ENCODE measurements at regions not wholly inside any gene's neighbourhood (a gene's known extent, or its start where the extent isn't known, plus 50 kb on each side); places are given as distances from the start of the nearest gene placed in this dataset.

DNA sequence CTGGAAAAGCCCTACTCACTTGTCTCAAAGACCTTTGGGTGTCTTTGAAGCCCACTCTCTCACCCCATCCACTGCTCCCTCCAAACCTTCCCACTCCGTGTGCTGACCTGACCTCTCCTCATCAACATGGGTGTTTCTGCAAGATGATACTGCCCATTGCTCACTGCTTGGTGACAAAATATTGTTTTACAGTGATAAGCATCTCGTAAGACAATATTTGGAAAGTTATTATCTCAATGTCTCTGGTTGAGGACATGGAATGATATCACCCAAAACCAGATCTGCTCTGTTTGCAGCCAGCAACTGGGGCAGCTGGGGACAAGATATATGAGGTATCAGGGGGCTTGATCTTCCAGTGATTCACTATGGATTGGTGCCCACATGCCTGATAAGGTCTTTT lies 195.8 kb downstream of the SALL1 start:
- no peaks in the 10 kb centered on the region for H3K36me3 ChIP-seq (ENCODE audit: insufficient read depth in 1 of 2, low read depth in 1 of 2)
- intact Hi-C loops (cut with DNase I), result no loop called here
- TF ChIP-seq, protein P1, sequence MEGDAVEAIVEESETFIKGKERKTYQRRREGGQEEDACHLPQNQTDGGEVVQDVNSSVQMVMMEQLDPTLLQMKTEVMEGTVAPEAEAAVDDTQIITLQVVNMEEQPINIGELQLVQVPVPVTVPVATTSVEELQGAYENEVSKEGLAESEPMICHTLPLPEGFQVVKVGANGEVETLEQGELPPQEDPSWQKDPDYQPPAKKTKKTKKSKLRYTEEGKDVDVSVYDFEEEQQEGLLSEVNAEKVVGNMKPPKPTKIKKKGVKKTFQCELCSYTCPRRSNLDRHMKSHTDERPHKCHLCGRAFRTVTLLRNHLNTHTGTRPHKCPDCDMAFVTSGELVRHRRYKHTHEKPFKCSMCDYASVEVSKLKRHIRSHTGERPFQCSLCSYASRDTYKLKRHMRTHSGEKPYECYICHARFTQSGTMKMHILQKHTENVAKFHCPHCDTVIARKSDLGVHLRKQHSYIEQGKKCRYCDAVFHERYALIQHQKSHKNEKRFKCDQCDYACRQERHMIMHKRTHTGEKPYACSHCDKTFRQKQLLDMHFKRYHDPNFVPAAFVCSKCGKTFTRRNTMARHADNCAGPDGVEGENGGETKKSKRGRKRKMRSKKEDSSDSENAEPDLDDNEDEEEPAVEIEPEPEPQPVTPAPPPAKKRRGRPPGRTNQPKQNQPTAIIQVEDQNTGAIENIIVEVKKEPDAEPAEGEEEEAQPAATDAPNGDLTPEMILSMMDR (IDR thresholded peaks at IDR 0.05), result no peak
- H3K27me3 ChIP-seq (ENCODE audit: insufficient read depth in 3 of 3, low read length in 2 of 3), result peaks cover 0 to 2% (median 0%) of the 10 kb centered on the region in 3 donors
- no peak for DNase-seq
- H3K9me3 ChIP-seq, result no peaks in the 10 kb centered on the region
- H3K27ac ChIP-seq, result no peak overlapping the region
- no peak for ATAC-seq
- no peaks in the 10 kb centered on the region for H3K4me1 ChIP-seq
- WGBS, 3 donors, result 49 to 56% (median 52%) methylated on average over 2 of the region's 2 CpGs
- H3K4me3 ChIP-seq, result no peak overlapping the region

DNA sequence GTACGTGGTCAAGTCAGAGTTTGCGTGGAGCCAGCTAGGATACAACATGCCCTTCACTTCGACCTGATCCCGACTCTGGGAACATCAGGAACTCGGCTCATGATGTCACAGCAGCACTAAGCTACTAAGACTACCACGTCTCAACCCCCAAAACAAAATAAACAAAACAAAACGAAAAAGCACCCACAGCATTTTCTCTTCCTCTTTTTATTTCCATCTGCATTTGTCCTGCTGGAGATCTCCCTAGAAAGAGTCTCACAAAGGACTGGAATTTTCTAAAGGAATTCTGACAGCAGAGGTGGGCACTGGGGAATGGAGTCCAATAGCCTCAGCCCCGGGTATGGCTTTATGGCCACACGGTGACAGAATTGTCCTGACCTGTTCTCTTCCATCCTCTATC lies 196.6 kb downstream of the SALL1 start:
- H3K27me3 ChIP-seq (ENCODE audit: insufficient read depth in 3 of 3, low read length in 2 of 3), result peaks cover 0 to 2% (median 0%) of the 10 kb centered on the region in 3 donors
- no peak overlapping the region for H3K4me3 ChIP-seq
- TF ChIP-seq, protein P1 (IDR thresholded peaks at IDR 0.05), result no peak
- H3K9me3 ChIP-seq, result no peaks in the 10 kb centered on the region
- H3K4me1 ChIP-seq, result no peaks in the 10 kb centered on the region
- H3K36me3 ChIP-seq (ENCODE audit: insufficient read depth in 1 of 2, low read depth in 1 of 2), result no peaks in the 10 kb centered on the region
- DNase-seq (no peak), ATAC-seq (no peak)
- H3K27ac ChIP-seq, result no peak overlapping the region
- 73 to 78% (median 77%) methylated on average over 9 of the region's 9 CpGs for WGBS, 3 donors
- intact Hi-C loops (cut with DNase I), result no loop called here

DNA sequence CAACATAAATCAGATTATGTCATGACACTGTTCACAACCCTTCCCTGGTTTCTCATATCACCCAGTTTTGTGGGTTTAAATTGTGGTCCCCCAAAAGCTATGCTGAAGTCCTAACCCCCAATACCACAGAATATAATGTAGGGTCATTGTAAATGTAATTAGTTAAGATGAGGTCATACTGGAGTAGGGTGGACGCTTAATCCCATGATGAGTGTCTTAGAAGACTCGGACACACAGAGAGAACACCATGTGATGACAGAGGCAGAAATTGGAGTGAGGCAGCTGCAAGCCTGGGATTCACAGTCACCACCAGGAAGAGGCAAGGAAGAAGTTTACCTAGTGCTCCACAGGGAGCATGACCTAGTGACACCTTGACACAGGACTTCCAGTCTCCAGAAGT lies 197.8 kb downstream of the SALL1 start:
- H3K4me3 ChIP-seq, result no peak overlapping the region
- no peaks in the 10 kb centered on the region for H3K9me3 ChIP-seq
- TF ChIP-seq, protein P1 (IDR thresholded peaks at IDR 0.05), result no peak
- DNase-seq (no peak), ATAC-seq (no peak)
- H3K27ac ChIP-seq, result no peak overlapping the region
- peaks cover 0 to 2% (median 0%) of the 10 kb centered on the region in 3 donors for H3K27me3 ChIP-seq (ENCODE audit: insufficient read depth in 3 of 3, low read length in 2 of 3)
- intact Hi-C loops (cut with DNase I), result no loop called here
- no peaks in the 10 kb centered on the region for H3K36me3 ChIP-seq (ENCODE audit: insufficient read depth in 1 of 2, low read depth in 1 of 2)
- WGBS, 3 donors, result 73 to 76% (median 74%) methylated on average over 2 of the region's 2 CpGs
- H3K4me1 ChIP-seq, result no peaks in the 10 kb centered on the region

DNA sequence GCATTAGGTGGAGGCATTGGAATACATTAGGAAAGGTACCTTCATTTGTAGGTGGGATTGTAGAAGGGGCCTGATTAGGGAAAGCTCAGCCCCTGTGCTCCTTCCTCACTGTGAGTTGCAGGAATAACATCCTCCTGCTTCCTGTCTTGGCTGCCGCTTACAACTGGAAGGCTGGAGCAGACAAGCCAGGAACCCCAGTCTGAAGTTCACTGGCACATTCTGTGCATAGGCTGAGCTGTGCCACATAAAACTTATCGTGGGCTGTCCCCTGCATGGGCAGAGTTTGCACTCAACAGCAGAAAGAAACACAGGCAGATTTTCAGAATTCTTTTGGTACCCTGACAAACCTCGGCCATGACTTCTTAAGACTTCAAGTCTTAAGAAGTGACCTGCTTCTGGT lies 200.1 kb downstream of the SALL1 start:
- Histone ChIP-seq H3K4me3 (no peak overlapping the region), H3K9me3 (no peaks in the 10 kb centered on the region), H3K4me1 (no peaks in the 10 kb centered on the region), H3K27ac (no peak overlapping the region), H3K36me3 (ENCODE audit: insufficient read depth in 1 of 2, low read depth in 1 of 2) (no peaks in the 10 kb centered on the region), H3K27me3 (ENCODE audit: insufficient read depth in 3 of 3, low read length in 2 of 3) (peaks cover 0 to 2% (median 0%) of the 10 kb centered on the region in 3 donors)
- intact Hi-C loops (cut with DNase I), result no loop called here
- ATAC-seq (no peak), DNase-seq (no peak)
- TF ChIP-seq, protein P1 (IDR thresholded peaks at IDR 0.05), result no peak
- 55 to 66% (median 60%) methylated on average over 3 of the region's 3 CpGs for WGBS, 3 donors

DNA sequence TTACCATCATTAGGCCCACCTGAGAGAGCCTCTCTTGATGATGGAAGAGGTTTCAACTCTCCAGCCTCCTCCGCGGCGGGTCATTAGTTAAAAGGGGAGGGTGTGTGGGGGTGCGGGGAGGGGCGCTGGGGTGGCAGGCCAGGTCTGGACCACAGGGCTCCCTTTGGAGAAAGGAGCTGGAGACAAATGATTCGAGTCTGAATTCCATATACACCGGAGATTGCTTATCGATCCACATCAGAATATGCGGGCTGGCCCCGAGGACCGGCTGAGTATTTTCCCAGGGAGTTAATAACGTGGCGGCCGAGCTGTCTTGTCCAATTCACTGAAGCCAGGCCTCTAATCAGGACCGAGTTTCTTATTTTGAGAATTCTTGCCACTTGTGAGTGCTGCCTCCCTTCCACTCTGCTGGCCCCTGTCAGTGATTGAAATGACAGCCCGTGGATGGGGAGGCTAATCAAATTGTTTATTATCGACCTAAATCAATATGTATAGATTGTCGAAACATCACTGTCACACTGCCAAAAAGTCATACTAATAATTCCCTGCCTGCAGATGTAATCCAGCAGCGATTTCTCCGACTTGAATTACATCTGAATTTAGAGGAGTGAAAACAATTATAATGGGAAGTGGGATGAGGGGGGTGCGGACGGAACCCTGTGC lies 202.7 kb downstream of the SALL1 start:
- TF ChIP-seq, protein P1 (IDR thresholded peaks at IDR 0.05), result no peak
- DNase-seq (no peak), ATAC-seq (no peak)
- Histone ChIP-seq H3K9me3 (no peaks in the 10 kb centered on the region), H3K4me1 (no peaks in the 10 kb centered on the region), H3K4me3 (no peak overlapping the region), H3K36me3 (ENCODE audit: insufficient read depth in 1 of 2, low read depth in 1 of 2) (no peaks in the 10 kb centered on the region), H3K27ac (no peak overlapping the region), H3K27me3 (ENCODE audit: insufficient read depth in 3 of 3, low read length in 2 of 3) (no peaks in the 10 kb centered on the region)
- intact Hi-C loops (cut with DNase I), result loop anchor here in 1 of 2 donors (10.0 kb wide), 1 partner anchor 56 kb away; no protein-coding TSS in a partner anchor
- WGBS, 3 donors, result 74 to 79% (median 75%) methylated on average over 22 of the region's 22 CpGs
